ENCODE measurements at regions not wholly inside any gene's neighbourhood (a gene's known extent, or its start where the extent isn't known, plus 50 kb on each side); places are given as distances from the start of the nearest gene placed in this dataset.

GRCh38 chr13:64438084-64438483 is 2792.1 kb downstream of the PCDH9 start (continued):
- TF ChIP-seq LBX2 (CRISPR knock-in tag; IDR thresholded peaks at IDR 0.05; ENCODE audit: borderline replicate concordance) (no peak), CCAR2 (optimal IDR thresholded peaks at IDR 0.05; ENCODE audit: low read depth, low read length) (no peak), SATB2 (CRISPR knock-in tag; IDR thresholded peaks at IDR 0.05) (no peak), MYNN (CRISPR knock-in tag; IDR thresholded peaks at IDR 0.05; ENCODE audit: low read depth) (no peak)

GRCh38 chr13:64429691-64430090 is 2800.4 kb downstream of the PCDH9 start:
- no peak overlapping the region for H2AFZ ChIP-seq (ENCODE audit: low read length)
- ChIA-PET POLR2A (no interaction called here), CTCF (ENCODE audit: low intra/inter-chr PET ratio, low total read pairs) (no interaction called here)
- no peaks in the 10 kb centered on the region for H3K36me3 ChIP-seq (replicated peaks in 1 of 2; ENCODE audit: control insufficient read depth in 1 of 2, insufficient read depth in 2 of 2, low read length in 2 of 2)
- no peak overlapping the region for H3K27ac ChIP-seq (ENCODE audit: extremely low read length, insufficient read depth, low read length)
- H3K9me3 ChIP-seq (ENCODE audit: low read length) = no peaks in the 10 kb centered on the region
- no peak for DNase-seq (ENCODE audit: low spot score)
- BruUV-seq (replicated peaks) = no TSS peak
- WGBS (ENCODE audit: low lambda C conversion rate) = 2% methylated on average over 2 of the region's 2 CpGs
- no peak for ATAC-seq
- H3K9ac ChIP-seq (ENCODE audit: insufficient read depth, low read depth, low read length) = no peak overlapping the region
- no peaks in the 10 kb centered on the region for H4K20me1 ChIP-seq (ENCODE audit: insufficient read depth, low read length)
- H3K4me3 ChIP-seq (replicated peaks in 1 of 3; ENCODE audit: insufficient read depth in 1 of 3, low read depth in 2 of 3, low read length in 3 of 3) = no peak overlapping the region
- TF ChIP-seq SAP130 (CRISPR knock-in tag; IDR thresholded peaks at IDR 0.05; ENCODE audit: low read depth) (no peak), MNT (IDR thresholded peaks at IDR 0.05) (peak; percentile 74)
- no peaks in the 10 kb centered on the region for H3K4me1 ChIP-seq (ENCODE audit: insufficient read depth, low read length)
- in situ Hi-C loops (cut with HindIII; ENCODE audit: extremely low pct_ligation_motif_present, low pct_unique_long_range_greater_than_20kb) (no loop called here), intact Hi-C loops (cut with micrococcal nuclease; ENCODE audit: unreplicated experiment) (no loop called here)
- no peaks in the 10 kb centered on the region for H3K27me3 ChIP-seq (ENCODE audit: control insufficient read depth in 1 of 2, insufficient read depth in 2 of 2, low read length in 2 of 2)
- no peak for FAIRE-seq
- H3K79me2 ChIP-seq (ENCODE audit: insufficient read depth, low read length) = no peaks in the 10 kb centered on the region
- H3K4me2 ChIP-seq (ENCODE audit: low read depth, low read length) = no peak overlapping the region

- H3K36me3 ChIP-seq (replicated peaks in 1 of 2; ENCODE audit: control insufficient read depth in 1 of 2, insufficient read depth in 2 of 2, low read length in 2 of 2) = no peaks in the 10 kb centered on the region
- no peaks in the 10 kb centered on the region for H3K27me3 ChIP-seq (ENCODE audit: control insufficient read depth in 1 of 2, insufficient read depth in 2 of 2, low read length in 2 of 2)
- FAIRE-seq = no peak
- ChIA-PET POLR2A (no interaction called here), CTCF (ENCODE audit: low intra/inter-chr PET ratio, low total read pairs) (no interaction called here)
- no peaks in the 10 kb centered on the region for H3K4me1 ChIP-seq (ENCODE audit: insufficient read depth, low read length)
- intact Hi-C loops (cut with micrococcal nuclease; ENCODE audit: unreplicated experiment) = no loop called here
- no peak overlapping the region for H3K27ac ChIP-seq (ENCODE audit: extremely low read length, insufficient read depth, low read length)
- H3K9ac ChIP-seq (ENCODE audit: insufficient read depth, low read depth, low read length) = no peak overlapping the region
- no peak overlapping the region for H3K4me3 ChIP-seq (replicated peaks in 1 of 3; ENCODE audit: insufficient read depth in 1 of 3, low read depth in 2 of 3, low read length in 3 of 3)
- ATAC-seq = no peak
- no peak for DNase-seq (ENCODE audit: low spot score)
- H3K9me3 ChIP-seq (ENCODE audit: low read length) = no peaks in the 10 kb centered on the region
- no peak overlapping the region for H2AFZ ChIP-seq (ENCODE audit: low read length)
- no peak overlapping the region for H3K4me2 ChIP-seq (ENCODE audit: low read depth, low read length)
- in situ Hi-C loops (cut with HindIII; ENCODE audit: extremely low pct_ligation_motif_present, low pct_unique_long_range_greater_than_20kb) = no loop called here
- BruUV-seq (replicated peaks) = no TSS peak
- no peaks in the 10 kb centered on the region for H4K20me1 ChIP-seq (ENCODE audit: insufficient read depth, low read length)
- H3K79me2 ChIP-seq (ENCODE audit: insufficient read depth, low read length) = no peaks in the 10 kb centered on the region
- TF ChIP-seq ZBTB10 (CRISPR knock-in tag; IDR thresholded peaks at IDR 0.05; ENCODE audit: borderline replicate concordance) = no peak
- TF ChIP-seq POGK (CRISPR knock-in tag; conservative IDR thresholded peaks at IDR 0.05) = no peak
- TF ChIP-seq MTA1 (CRISPR knock-in tag; IDR thresholded peaks at IDR 0.05; ENCODE audit: borderline replicate concordance) = no peak
- no peak for TF ChIP-seq ZFYVE20 (CRISPR knock-in tag; IDR thresholded peaks at IDR 0.05; ENCODE audit: borderline replicate concordance, low read depth)
- no peak for TF ChIP-seq CBX5 (CRISPR knock-in tag; IDR thresholded peaks at IDR 0.05; ENCODE audit: borderline replicate concordance)
- no peak for TF ChIP-seq JUNB (CRISPR knock-in tag; IDR thresholded peaks at IDR 0.05; ENCODE audit: borderline replicate concordance)
Observed at GRCh38 chr13:64428196-64428595, 2801.9 kb downstream of the PCDH9 start.
